PC-3 (cell line): ENCODE measurements at regions not wholly inside any gene's neighbourhood (a gene's known extent, or its start where the extent isn't known, plus 50 kb on each side); places are given as distances from the start of the nearest gene placed in this dataset.

Source experiments
- ATAC-seq: fragments of 200-7000 bp; cut with Tn5 transposase; 2 replicates; pipeline ENCODE4 v1.9.1; 2020; ENCODE audit warnings: mild to moderate bottlenecking, moderate library complexity
- BruUV-seq: library from RNA; stranded (reverse); fragments of 400-500 nt; replicated peaks from 2 replicates; lab custom pipeline; 2021; lab: Mats Ljungman, UMichigan
- CTCF ChIA-PET: fragments of 300-600 bp; sonication (Branson Sonifier 250); formaldehyde crosslinking; loops from one replicate; lab custom pipeline; 2022; ENCODE audit warnings: antibody characterized with exemption; lab: Charles Lee
- POLR2A ChIA-PET: fragments of 300-600 bp; sonication (Branson Sonifier 250); formaldehyde crosslinking; loops from one replicate; lab custom pipeline; 2022; ENCODE audit warnings: antibody characterized with exemption; ENCODE audit not compliant: unreplicated experiment; lab: Charles Lee
- DNase-seq: peaks from one replicate; pipeline ENCODE4 v3.0.0-alpha.2; 2015
- H2AFZ ChIP-seq: fragments of 300-600 bp; sonication (generic); 2 replicates; pipeline ENCODE4 v1.6.0; 2016; ENCODE audit warnings: antibody characterized with exemption, low read length
- H3F3A ChIP-seq: fragments of 300-600 bp; sonication (generic); one replicate; pipeline ENCODE4 v1.6.0; 2017; ENCODE audit warnings: antibody characterized with exemption, low read length, control low read depth, mild to moderate bottlenecking; ENCODE audit not compliant: unreplicated experiment
- H3K27ac ChIP-seq: fragments of 300-600 bp; sonication (generic); 2 replicates; pipeline ENCODE4 v1.5.1; 2016; ENCODE audit warnings: mild to moderate bottlenecking, low read length
- H3K27me3 ChIP-seq: fragments of 300-600 bp; sonication (generic); 2 replicates; pipeline ENCODE4 v1.6.1; 2016; ENCODE audit warnings: low read length, mixed read lengths
- H3K36me3 ChIP-seq: fragments of 300-600 bp; sonication (generic); 2 replicates; pipeline ENCODE4 v1.6.1; 2016; ENCODE audit warnings: low read depth, mixed run types, low read length, mixed read lengths
- H3K4me1 ChIP-seq: fragments of 300-600 bp; sonication (generic); 2 replicates; pipeline ENCODE4 v1.5.1; 2016; ENCODE audit warnings: low read length; ENCODE audit not compliant: insufficient read depth
- H3K4me2 ChIP-seq: fragments of 300-600 bp; sonication (generic); 2 replicates; pipeline ENCODE4 v1.6.0; 2016; ENCODE audit warnings: low read length
- H3K4me3 ChIP-seq: fragments of 300-600 bp; sonication (generic); 2 replicates; pipeline ENCODE4 v1.5.1; 2016; ENCODE audit warnings: mild to moderate bottlenecking, low read length, mixed read lengths
- H3K79me2 ChIP-seq: fragments of 300-600 bp; sonication (generic); 2 replicates; pipeline ENCODE4 v1.6.1; 2017; ENCODE audit warnings: low read length, mixed read lengths
- H3K9ac ChIP-seq: fragments of 300-600 bp; sonication (generic); 2 replicates; pipeline ENCODE4 v1.6.0; 2016; ENCODE audit warnings: mild to moderate bottlenecking, low read length
- H3K9me2 ChIP-seq: fragments of 300-600 bp; sonication (generic); replicated peaks from 2 replicates; pipeline ENCODE4 v1.6.1; 2016; ENCODE audit warnings: mixed run types, low read length, mixed read lengths
- H3K9me3 ChIP-seq: fragments of 300-600 bp; sonication (generic); 2 replicates; pipeline ENCODE4 v1.6.1; 2016; ENCODE audit warnings: low read length, mixed read lengths
- H4K20me1 ChIP-seq: fragments of 300-600 bp; sonication (generic); 2 replicates; pipeline ENCODE4 v1.6.1; 2016; ENCODE audit warnings: low read length, mixed read lengths
- EZH2 ChIP-seq: fragments of 300-600 bp; sonication (generic); IDR thresholded peaks from one replicate; pipeline ENCODE4 v1.6.1; 2017; ENCODE audit warnings: antibody characterized with exemption, mild to moderate bottlenecking, low read length; ENCODE audit not compliant: unreplicated experiment
- EZH2phosphoT487 ChIP-seq: fragments of 300-600 bp; sonication (generic); IDR thresholded peaks from 2 replicates; pipeline ENCODE4 v1.6.1; 2018; ENCODE audit warnings: mild to moderate bottlenecking, antibody characterized with exemption, low read length, borderline replicate concordance
- intact Hi-C: fragments of 100-400 bp; cut with micrococcal nuclease; formaldehyde crosslinking; loops from 2 replicates; pipeline ENCODE4 v1.9.0; 2023
- TF ChIP-seq, protein P1 (sequence below): fragments of 300-600 bp; sonication (generic); conservative IDR thresholded peaks from 2 replicates; pipeline ENCODE4 v1.5.1; 2017; ENCODE audit warnings: antibody characterized with exemption, low read depth, mild to moderate bottlenecking, low read length

DNA sequence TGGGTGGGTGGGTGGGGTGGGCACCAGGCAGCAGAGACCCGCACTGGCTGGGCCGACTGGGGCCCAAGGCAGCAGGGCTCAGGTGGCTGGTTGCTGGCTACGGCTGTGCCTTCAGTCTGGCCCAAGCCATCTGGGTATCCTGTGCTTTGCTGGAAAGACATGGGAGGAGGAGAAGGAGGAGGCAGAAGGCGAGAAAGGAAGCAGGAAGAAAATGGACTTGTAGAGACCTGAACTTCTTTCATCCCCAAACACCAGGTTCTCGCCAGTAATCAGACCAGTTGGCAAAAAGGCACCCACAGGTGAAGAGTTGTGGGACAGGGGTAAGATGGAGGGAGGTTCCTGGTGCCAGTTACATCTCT lies 78.8 kb downstream of the IGLL1 start:
- H3K4me3 ChIP-seq, result no peak overlapping the region
- ATAC-seq (no peak), DNase-seq (no peak)
- no peaks in the 10 kb centered on the region for H3F3A ChIP-seq
- no peaks in the 10 kb centered on the region for H3K36me3 ChIP-seq
- ChIA-PET CTCF (no interaction called here), POLR2A (no interaction called here)
- no peaks in the 10 kb centered on the region for H3K9me2 ChIP-seq
- H4K20me1 ChIP-seq, result no peaks in the 10 kb centered on the region
- no peak overlapping the region for H3K4me2 ChIP-seq
- H3K9ac ChIP-seq, result no peak overlapping the region
- intact Hi-C loops, result no loop called here
- no peaks in the 10 kb centered on the region for H3K79me2 ChIP-seq
- H3K27ac ChIP-seq, result no peak overlapping the region
- no peak for TF ChIP-seq EZH2phosphoT487
- TF ChIP-seq EZH2, result no peak
- TF ChIP-seq, protein P1, sequence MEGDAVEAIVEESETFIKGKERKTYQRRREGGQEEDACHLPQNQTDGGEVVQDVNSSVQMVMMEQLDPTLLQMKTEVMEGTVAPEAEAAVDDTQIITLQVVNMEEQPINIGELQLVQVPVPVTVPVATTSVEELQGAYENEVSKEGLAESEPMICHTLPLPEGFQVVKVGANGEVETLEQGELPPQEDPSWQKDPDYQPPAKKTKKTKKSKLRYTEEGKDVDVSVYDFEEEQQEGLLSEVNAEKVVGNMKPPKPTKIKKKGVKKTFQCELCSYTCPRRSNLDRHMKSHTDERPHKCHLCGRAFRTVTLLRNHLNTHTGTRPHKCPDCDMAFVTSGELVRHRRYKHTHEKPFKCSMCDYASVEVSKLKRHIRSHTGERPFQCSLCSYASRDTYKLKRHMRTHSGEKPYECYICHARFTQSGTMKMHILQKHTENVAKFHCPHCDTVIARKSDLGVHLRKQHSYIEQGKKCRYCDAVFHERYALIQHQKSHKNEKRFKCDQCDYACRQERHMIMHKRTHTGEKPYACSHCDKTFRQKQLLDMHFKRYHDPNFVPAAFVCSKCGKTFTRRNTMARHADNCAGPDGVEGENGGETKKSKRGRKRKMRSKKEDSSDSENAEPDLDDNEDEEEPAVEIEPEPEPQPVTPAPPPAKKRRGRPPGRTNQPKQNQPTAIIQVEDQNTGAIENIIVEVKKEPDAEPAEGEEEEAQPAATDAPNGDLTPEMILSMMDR, result no peak
- no peak overlapping the region for H2AFZ ChIP-seq
- H3K27me3 ChIP-seq, result no peaks in the 10 kb centered on the region
- no TSS peak for BruUV-seq
- no peaks in the 10 kb centered on the region for H3K4me1 ChIP-seq
- H3K9me3 ChIP-seq, result no peaks in the 10 kb centered on the region

DNA sequence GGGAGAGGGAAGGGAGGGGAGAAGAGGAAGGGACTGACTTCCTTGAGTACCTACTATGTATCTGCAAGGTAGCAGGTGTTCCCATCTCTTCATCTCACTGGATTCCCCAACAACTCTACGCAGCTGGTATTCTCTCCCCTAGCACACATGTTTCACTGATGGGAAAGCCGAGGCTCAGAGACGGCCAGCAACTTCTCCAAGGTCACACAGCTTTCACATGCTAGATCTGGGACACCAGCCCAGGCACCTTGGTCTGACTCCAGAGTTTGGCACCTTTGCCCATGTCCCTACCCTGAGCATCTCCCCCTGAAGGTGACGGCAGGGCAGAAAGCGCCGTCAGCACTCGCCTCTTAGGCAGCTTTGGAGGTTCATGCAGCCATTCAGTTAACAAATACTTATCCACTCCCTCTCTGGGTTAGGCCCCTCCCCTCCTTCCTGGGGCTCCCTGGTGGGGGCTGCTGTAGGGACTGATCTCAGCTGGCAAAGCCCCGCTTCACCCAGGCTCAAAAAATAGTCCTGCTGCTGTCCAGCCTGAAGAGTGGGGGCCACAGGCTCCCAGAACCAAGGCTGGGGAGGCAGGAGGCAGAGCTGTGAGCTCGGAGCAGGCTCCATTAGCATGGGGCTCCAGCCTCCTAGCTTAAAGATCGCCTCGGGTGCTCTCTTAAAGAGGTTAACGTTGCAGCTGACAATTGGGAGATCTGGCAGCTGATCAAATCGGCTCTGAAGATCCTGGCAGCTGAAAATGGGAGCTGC lies 79.4 kb downstream of the IGLL1 start:
- H3K79me2 ChIP-seq, result no peaks in the 10 kb centered on the region
- DNase-seq (no peak), ATAC-seq (no peak)
- no peaks in the 10 kb centered on the region for H3K27me3 ChIP-seq
- TF ChIP-seq EZH2 (no peak), EZH2phosphoT487 (no peak)
- TF ChIP-seq, protein P1, result no peak
- H3K9ac ChIP-seq, result no peak overlapping the region
- intact Hi-C loops, result no loop called here
- H3K4me1 ChIP-seq, result no peaks in the 10 kb centered on the region
- no peak overlapping the region for H2AFZ ChIP-seq
- H3K9me2 ChIP-seq, result no peaks in the 10 kb centered on the region
- H3K36me3 ChIP-seq, result no peaks in the 10 kb centered on the region
- no peaks in the 10 kb centered on the region for H3F3A ChIP-seq
- no peak overlapping the region for H3K4me2 ChIP-seq
- no peak overlapping the region for H3K4me3 ChIP-seq
- no peaks in the 10 kb centered on the region for H4K20me1 ChIP-seq
- H3K27ac ChIP-seq, result no peak overlapping the region
- no TSS peak for BruUV-seq
- ChIA-PET POLR2A (no interaction called here), CTCF (no interaction called here)
- H3K9me3 ChIP-seq, result no peaks in the 10 kb centered on the region

DNA sequence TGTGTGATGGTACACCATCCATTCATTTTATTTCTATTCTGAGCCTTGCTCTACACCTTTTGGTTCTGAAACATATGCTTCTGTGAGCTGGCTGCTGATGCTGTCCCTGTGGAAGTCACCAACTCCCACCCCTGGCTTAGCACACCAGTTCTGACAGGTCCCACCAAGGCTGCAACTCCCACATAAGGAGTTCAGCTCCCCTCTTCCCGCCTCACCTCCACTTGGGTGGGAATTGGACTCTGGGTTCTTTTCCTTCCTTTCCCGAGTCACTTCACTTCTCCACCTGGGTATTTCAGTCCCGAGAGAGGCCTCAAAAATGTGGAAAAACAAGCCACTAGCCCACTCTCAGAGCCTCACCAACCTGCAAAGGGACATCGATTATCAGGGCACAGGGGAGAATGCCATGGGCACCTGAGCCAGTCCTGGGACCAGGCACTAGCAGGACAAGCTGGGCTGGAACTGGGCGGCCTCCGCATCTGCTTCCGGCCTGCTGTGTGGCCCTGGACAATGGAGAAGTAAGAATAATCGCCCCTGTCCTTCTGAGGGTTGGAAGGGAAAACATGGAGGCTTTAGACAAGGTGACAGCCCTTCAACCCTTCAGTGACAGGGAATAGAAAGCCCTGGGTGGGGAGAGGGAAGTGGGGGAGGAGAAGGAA lies 80.1 kb downstream of the IGLL1 start:
- intact Hi-C loops, result no loop called here
- Histone ChIP-seq H4K20me1 (no peaks in the 10 kb centered on the region), H3K27ac (no peak overlapping the region), H3K4me3 (no peak overlapping the region), H2AFZ (no peak overlapping the region), H3K9me3 (no peaks in the 10 kb centered on the region), H3K79me2 (no peaks in the 10 kb centered on the region), H3K27me3 (no peaks in the 10 kb centered on the region), H3K4me2 (no peak overlapping the region), H3K9ac (no peak overlapping the region), H3K4me1 (no peaks in the 10 kb centered on the region), H3K9me2 (no peaks in the 10 kb centered on the region), H3F3A (no peaks in the 10 kb centered on the region), H3K36me3 (no peaks in the 10 kb centered on the region)
- ChIA-PET CTCF (no interaction called here), POLR2A (no interaction called here)
- no TSS peak for BruUV-seq
- TF ChIP-seq, protein P1, result no peak
- TF ChIP-seq EZH2phosphoT487 (no peak), EZH2 (no peak)
- ATAC-seq, result no peak
- DNase-seq, result no peak
